GM12878 (cell line): ENCODE measurements at regions not wholly inside any gene's neighbourhood (a gene's known extent, or its start where the extent isn't known, plus 50 kb on each side); places are given as distances from the start of the nearest gene placed in this dataset.

ENCODE experiments used
- BCL11A ChIP-seq: IDR thresholded peaks from 2 replicates; pipeline ENCODE4 v1.6.1; 2011; ENCODE audit warnings: low read depth, low read length
- BCL3 ChIP-seq: IDR thresholded peaks from 2 replicates; pipeline ENCODE4 v1.6.1; 2011; ENCODE audit warnings: borderline replicate concordance, low read depth, mild to moderate bottlenecking, moderate library complexity, low read length; ENCODE audit not compliant: insufficient read depth, poor library complexity, severe bottlenecking
- BCLAF1 ChIP-seq: fragments of 450-650 bp; IDR thresholded peaks from 2 replicates; pipeline ENCODE4 v1.6.1; 2017; ENCODE audit warnings: antibody characterized with exemption, mild to moderate bottlenecking, moderate library complexity
- CTCF ChIP-seq, 3 experiments: IDR thresholded peaks in 2 of 3; conservative IDR thresholded peaks in 1 of 3; 2 replicates each; pipeline ENCODE4 v1.5.1; 2011; ENCODE audit warnings: low read depth in 3 of 3, low read length in 3 of 3, mild to moderate bottlenecking in 3 of 3, control low read depth in 2 of 3, moderate library complexity in 2 of 3, inconsistent platforms in 1 of 3, mixed read lengths in 1 of 3; ENCODE audit not compliant: control insufficient read depth in 2 of 3, insufficient read depth in 1 of 3; ENCODE audit errors: extremely low read depth in 1 of 3
- MYC ChIP-seq: IDR thresholded peaks from 2 replicates; pipeline ENCODE4 v1.6.1; 2011; ENCODE audit warnings: mild to moderate bottlenecking, low read length, moderate library complexity, inconsistent platforms; ENCODE audit not compliant: insufficient read depth, insufficient replicate concordance, insufficient read length, severe bottlenecking
- PML ChIP-seq: IDR thresholded peaks from 2 replicates; pipeline ENCODE4 v1.6.1; 2012; ENCODE audit warnings: low read length, inconsistent platforms
- POLR2A ChIP-seq: IDR thresholded peaks from 2 replicates; pipeline ENCODE4 v1.6.1; 2011; ENCODE audit warnings: low read depth, mild to moderate bottlenecking, low read length
- RAD21 ChIP-seq: IDR thresholded peaks from 2 replicates; pipeline ENCODE4 v1.6.1; 2011; ENCODE audit warnings: mild to moderate bottlenecking, low read depth, low read length, moderate library complexity; ENCODE audit not compliant: insufficient read depth
- REST ChIP-seq: IDR thresholded peaks from 2 replicates; pipeline ENCODE4 v1.6.1; 2012; ENCODE audit warnings: mild to moderate bottlenecking, low read depth, low read length

GRCh38 chr1:232532901-232533300 lies 97.0 kb downstream of the SIPA1L2 start:
- TF ChIP-seq POLR2A (no peak), BCLAF1 (no peak), CTCF (IDR thresholded peaks at IDR 0.05 in 2 of 3, conservative IDR thresholded peaks at IDR 0.05 in 1 of 3; ENCODE audit: control insufficient read depth in 2 of 3, extremely low read depth in 1 of 3, insufficient read depth in 1 of 3, low read depth in 3 of 3, low read length in 3 of 3) (no peak), PML (no peak), BCL11A (no peak), MYC (no peak), BCL3 (no peak), REST (no peak), RAD21 (no peak)
